Lower leg skin (tissue), 4 donors: ENCODE measurements at regions not wholly inside any gene's neighbourhood (a gene's known extent, or its start where the extent isn't known, plus 50 kb on each side); places are given as distances from the start of the nearest gene placed in this dataset.

Source experiments
- DNase-seq, 2 donors: peaks; one replicate each; pipeline ENCODE4 v3.0.0-alpha.2; 2019; ENCODE audit warnings: low spot score in 2 of 2
- H3K4me3 ChIP-seq: fragments of 200-600 bp; sonication (generic); 2 replicates; pipeline ENCODE4 v1.5.1; 2017; ENCODE audit warnings: mild to moderate bottlenecking, low read depth; ENCODE audit not compliant: poor library complexity, severe bottlenecking
- POLR2A ChIP-seq, 2 donors: fragments of 450-650 bp; IDR thresholded peaks; one replicate each; pipeline ENCODE4 v1.6.1; 2016 to 2017; ENCODE audit warnings: antibody characterized with exemption in 2 of 2, mild to moderate bottlenecking in 1 of 2, moderate library complexity in 1 of 2
- WGBS, 2 donors: methylation state at CpG; one replicate each; pipeline ENCODE4 v1.1.5; 2018; 5-methylcytosine and 5-hydroxymethylcytosine counted together
- intact Hi-C: fragments of 100-400 bp; cut with DNase I; formaldehyde crosslinking; loops from one replicate; pipeline ENCODE4 v1.15.0; 2023; ENCODE audit warnings: low total_unique reads
- TF ChIP-seq, protein P1 (sequence below), 3 donors: fragments of 450-650 bp; IDR thresholded peaks; one replicate each; pipeline ENCODE4 v1.5.1; 2016; ENCODE audit warnings: antibody characterized with exemption in 3 of 3, mild to moderate bottlenecking in 3 of 3, moderate library complexity in 2 of 3

DNA sequence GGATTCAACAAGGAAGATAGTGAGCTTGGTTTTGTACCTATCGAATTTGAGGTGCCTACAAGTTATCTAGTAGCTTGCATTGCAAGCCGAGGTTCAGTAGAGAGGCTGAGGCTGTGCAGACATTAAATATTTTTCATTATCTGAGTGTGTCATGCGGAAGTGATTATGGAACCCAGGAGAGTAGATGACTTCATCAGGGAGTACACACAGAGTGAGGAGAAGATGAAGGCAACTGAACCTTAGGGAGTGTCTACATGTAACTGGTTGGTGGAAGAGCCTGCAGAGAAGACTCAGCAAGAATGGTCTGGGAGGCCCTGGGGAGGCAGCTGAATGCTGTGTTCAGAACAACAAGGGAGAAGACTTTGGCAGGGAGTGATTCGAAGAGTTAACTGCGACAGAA, 393.9 kb downstream of the ARHGEF28 start:
- intact Hi-C loops, result no loop called here
- WGBS, 2 donors, result 88 to 91% methylated on average over 5 of the region's 5 CpGs
- TF ChIP-seq, protein P1, sequence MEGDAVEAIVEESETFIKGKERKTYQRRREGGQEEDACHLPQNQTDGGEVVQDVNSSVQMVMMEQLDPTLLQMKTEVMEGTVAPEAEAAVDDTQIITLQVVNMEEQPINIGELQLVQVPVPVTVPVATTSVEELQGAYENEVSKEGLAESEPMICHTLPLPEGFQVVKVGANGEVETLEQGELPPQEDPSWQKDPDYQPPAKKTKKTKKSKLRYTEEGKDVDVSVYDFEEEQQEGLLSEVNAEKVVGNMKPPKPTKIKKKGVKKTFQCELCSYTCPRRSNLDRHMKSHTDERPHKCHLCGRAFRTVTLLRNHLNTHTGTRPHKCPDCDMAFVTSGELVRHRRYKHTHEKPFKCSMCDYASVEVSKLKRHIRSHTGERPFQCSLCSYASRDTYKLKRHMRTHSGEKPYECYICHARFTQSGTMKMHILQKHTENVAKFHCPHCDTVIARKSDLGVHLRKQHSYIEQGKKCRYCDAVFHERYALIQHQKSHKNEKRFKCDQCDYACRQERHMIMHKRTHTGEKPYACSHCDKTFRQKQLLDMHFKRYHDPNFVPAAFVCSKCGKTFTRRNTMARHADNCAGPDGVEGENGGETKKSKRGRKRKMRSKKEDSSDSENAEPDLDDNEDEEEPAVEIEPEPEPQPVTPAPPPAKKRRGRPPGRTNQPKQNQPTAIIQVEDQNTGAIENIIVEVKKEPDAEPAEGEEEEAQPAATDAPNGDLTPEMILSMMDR (IDR thresholded peaks at IDR 0.05), result no peak
- TF ChIP-seq POLR2A (IDR thresholded peaks at IDR 0.05), result no peak
- no peak for DNase-seq
- no peak overlapping the region for H3K4me3 ChIP-seq

DNA sequence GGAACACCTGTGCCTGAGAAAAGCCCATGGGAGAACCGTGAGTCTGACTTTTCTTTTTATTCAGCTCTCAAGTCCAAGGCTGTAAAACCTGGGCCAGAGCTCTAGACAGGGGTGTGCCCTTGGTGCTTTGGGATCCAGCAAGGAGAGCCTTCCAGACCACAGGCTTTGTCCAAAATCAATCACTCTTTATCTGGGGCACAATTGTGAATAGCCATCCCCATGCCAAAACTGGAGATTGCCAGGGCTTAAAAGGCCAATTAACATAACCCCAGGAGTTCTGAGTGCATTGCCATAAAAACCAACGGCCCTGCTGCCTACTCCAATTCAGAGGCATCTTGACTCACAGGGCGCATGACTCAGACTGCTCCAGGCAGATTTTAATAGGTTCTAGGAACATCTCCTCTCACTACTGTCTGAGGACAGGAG, 391.8 kb downstream of the ARHGEF28 start:
- peak in 1 of 2 donors; percentile 27 for DNase-seq
- TF ChIP-seq POLR2A (IDR thresholded peaks at IDR 0.05), result no peak
- TF ChIP-seq, protein P1 (IDR thresholded peaks at IDR 0.05), result no peak

DNA sequence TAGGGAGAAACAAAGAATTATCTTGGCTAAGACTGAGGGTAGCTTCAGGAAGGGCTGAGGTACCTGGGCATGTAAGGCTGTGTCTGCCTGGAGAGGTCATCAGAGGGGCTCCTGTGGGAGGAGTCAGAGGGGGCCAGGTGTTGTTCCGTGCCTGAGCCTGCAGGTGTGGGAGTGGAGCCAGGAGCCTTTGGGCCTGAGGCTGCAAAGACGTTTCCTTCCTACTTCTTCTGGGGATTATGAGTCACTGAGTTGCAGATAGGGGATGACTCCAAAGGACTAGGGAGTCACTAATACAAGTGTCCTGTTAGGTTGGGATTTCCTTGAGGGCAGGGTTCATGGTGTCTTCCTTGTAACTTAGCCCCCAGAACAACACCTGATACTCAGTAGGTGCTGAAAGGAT, 391.1 kb downstream of the ARHGEF28 start:
- H3K4me3 ChIP-seq, result no peak overlapping the region
- intact Hi-C loops, result no loop called here
- TF ChIP-seq POLR2A (IDR thresholded peaks at IDR 0.05), result no peak
- TF ChIP-seq, protein P1 (IDR thresholded peaks at IDR 0.05), result no peak
- WGBS, 2 donors, result 26 to 45% methylated on average over 2 of the region's 2 CpGs
- DNase-seq, result no peak

More for the DNA sequence above, 391.8 kb downstream of the ARHGEF28 start:
- intact Hi-C loops, result no loop called here
- H3K4me3 ChIP-seq, result no peak overlapping the region
- WGBS, 2 donors, result 21 to 32% methylated on average over 3 of the region's 3 CpGs

DNA sequence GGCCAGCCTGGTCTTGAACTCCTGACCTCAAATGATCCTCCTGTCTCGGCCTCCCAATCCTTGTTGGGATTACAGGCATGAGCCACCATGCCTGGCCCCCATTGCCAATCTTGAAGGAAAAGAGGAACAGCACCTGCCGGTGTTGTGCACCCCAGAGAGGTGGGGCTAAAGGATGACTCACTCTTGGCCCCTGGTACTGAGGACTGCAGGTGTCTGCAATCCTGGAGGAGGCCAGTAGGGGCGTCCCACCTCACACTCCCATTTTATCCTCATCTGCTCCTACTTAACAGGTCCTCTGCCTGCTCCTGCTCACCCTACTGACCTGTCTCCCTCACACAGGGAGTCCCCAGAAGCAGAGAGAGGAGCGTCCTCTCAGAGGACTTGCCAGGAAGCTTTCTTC, 390.4 kb downstream of the ARHGEF28 start:
- intact Hi-C loops, result no loop called here
- 62 to 76% methylated on average over 4 of the region's 4 CpGs for WGBS, 2 donors
- no peak for DNase-seq
- H3K4me3 ChIP-seq, result no peak overlapping the region
- TF ChIP-seq POLR2A (IDR thresholded peaks at IDR 0.05), result no peak
- TF ChIP-seq, protein P1 (IDR thresholded peaks at IDR 0.05), result no peak

DNA sequence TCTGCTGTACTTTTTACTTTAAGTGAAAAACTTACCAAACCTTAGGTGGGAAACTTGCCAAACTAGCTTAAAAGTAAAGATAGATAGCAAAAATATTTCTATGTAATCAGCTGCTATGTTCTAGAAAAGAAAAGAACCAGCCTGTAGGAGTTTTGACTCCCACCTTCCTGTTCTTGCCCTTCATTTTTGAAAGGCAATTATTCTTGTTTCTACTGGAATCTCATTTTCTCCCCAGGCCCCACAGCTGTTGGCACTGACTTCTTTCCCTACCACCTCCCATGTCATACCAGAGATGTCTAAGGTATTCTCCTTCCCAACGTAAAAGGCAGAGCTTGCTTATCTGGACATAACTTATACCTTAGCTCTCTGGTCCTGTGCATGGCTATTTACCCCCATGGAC, 389.7 kb downstream of the ARHGEF28 start:
- intact Hi-C loops, result no loop called here
- no peak overlapping the region for H3K4me3 ChIP-seq
- no peak for TF ChIP-seq POLR2A (IDR thresholded peaks at IDR 0.05)
- TF ChIP-seq, protein P1 (IDR thresholded peaks at IDR 0.05), result no peak
- WGBS, 2 donors, result 89 to 93% methylated on average over 1 of the region's 1 CpG
- DNase-seq, result no peak

DNA sequence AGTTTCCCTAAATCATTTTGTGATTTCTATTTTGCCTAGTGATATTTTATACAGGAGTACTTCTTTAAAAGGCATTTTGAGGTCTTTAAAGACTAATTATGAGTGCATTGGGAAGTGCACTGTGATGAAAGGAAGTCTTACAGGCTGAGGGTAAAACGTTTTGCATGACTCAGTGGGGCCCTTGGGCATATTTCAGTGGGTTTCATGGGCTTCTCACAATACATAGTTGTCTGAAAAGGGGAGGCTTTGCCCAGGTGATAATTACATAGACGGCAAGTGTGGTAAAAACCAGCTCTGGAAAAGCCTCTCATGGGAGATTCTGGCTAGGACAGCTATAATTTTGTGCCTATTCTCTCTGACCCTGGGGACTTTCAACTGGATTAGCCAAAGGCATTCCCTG, 387.2 kb downstream of the ARHGEF28 start:
- DNase-seq, result no peak
- no peak for TF ChIP-seq POLR2A (IDR thresholded peaks at IDR 0.05)
- TF ChIP-seq, protein P1 (IDR thresholded peaks at IDR 0.05), result no peak
- 49 to 60% methylated on average over 2 of the region's 2 CpGs for WGBS, 2 donors
- intact Hi-C loops, result no loop called here
- no peak overlapping the region for H3K4me3 ChIP-seq
